Upper lobe of left lung (tissue), 4 donors: ENCODE measurements at regions not wholly inside any gene's neighbourhood (a gene's known extent, or its start where the extent isn't known, plus 50 kb on each side); places are given as distances from the start of the nearest gene placed in this dataset.

ENCODE experiments used
- CTCF ChIP-seq, 6 experiments: fragments of 450-650 bp in 4 of 6; fragments of 200-600 bp in 2 of 6; sonication (generic) in 2 of 6; IDR thresholded peaks; one replicate each; pipeline ENCODE4 v1.5.1; 2016 to 2019; ENCODE audit warnings: antibody characterized with exemption in 6 of 6
- POLR2AphosphoS5 ChIP-seq, 2 donors: sonication (generic); formaldehyde crosslinking; IDR thresholded peaks; one replicate each; pipeline ENCODE4 v1.5.1; 2017; ENCODE audit warnings: antibody characterized with exemption in 2 of 2

- TF ChIP-seq POLR2AphosphoS5 (IDR thresholded peaks at IDR 0.05): no peak
- no peak for TF ChIP-seq CTCF (IDR thresholded peaks at IDR 0.05)
Observed at GRCh38 chr22:49095366-49095765, 732.3 kb downstream of the BRD1 start.
